Colonic mucosa (tissue), 4 donors: ENCODE measurements at regions not wholly inside any gene's neighbourhood (a gene's known extent, or its start where the extent isn't known, plus 50 kb on each side); places are given as distances from the start of the nearest gene placed in this dataset.

ENCODE experiments used
- DNase-seq: peaks from one replicate; pipeline ENCODE4 v3.0.0-alpha.2; 2020
- H3K27ac ChIP-seq: fragments of 200-600 bp; one replicate; pipeline ENCODE4 v1.8.0; 2021
- H3K27me3 ChIP-seq: fragments of 200-600 bp; one replicate; pipeline ENCODE4 v1.8.0; 2021
- H3K36me3 ChIP-seq: fragments of 200-600 bp; one replicate; pipeline ENCODE4 v1.8.0; 2021
- H3K4me1 ChIP-seq: fragments of 200-600 bp; one replicate; pipeline ENCODE4 v1.8.0; 2021; ENCODE audit warnings: mild to moderate bottlenecking
- H3K4me3 ChIP-seq: fragments of 200-600 bp; one replicate; pipeline ENCODE4 v1.8.0; 2021
- H3K9ac ChIP-seq, 2 donors: one replicate each; pipeline ENCODE4 v1.7.0; 2013; ENCODE audit warnings: control low read depth in 2 of 2, low read depth in 2 of 2, low read length in 2 of 2
- H3K9me3 ChIP-seq: fragments of 200-600 bp; one replicate; pipeline ENCODE4 v1.8.0; 2021
- CTCF ChIP-seq: fragments of 200-600 bp; IDR thresholded peaks from one replicate; pipeline ENCODE4 v1.8.0; 2022; ENCODE audit warnings: antibody characterized with exemption, mild to moderate bottlenecking
- intact Hi-C: fragments of 100-400 bp; cut with DNase I; formaldehyde crosslinking; loops from one replicate; pipeline ENCODE4 v1.14.1; 2022
- donor health status: healthy.
- donor health status: DM: no; HTN: no; CAD: no.
- donor health status: DM: no; HTN: no; CAD: no.

GRCh38 chr5:72030237-72030636 is 77.0 kb upstream of the MAP1B start:
- Histone ChIP-seq H3K27me3 (no peaks in the 10 kb centered on the region), H3K4me3 (no peak overlapping the region), H3K27ac (no peak overlapping the region), H3K36me3 (no peaks in the 10 kb centered on the region), H3K4me1 (no peaks in the 10 kb centered on the region), H3K9ac (no peak overlapping the region), H3K9me3 (no peaks in the 10 kb centered on the region)
- no peak for DNase-seq
- no peak for TF ChIP-seq CTCF
- intact Hi-C loops = no loop called here

GRCh38 chr5:72032788-72033187 is 74.5 kb upstream of the MAP1B start:
- Histone ChIP-seq H3K36me3 (no peaks in the 10 kb centered on the region), H3K4me1 (no peaks in the 10 kb centered on the region), H3K27ac (no peak overlapping the region), H3K27me3 (no peaks in the 10 kb centered on the region), H3K9ac (no peak overlapping the region), H3K9me3 (no peaks in the 10 kb centered on the region), H3K4me3 (no peak overlapping the region)
- no peak for DNase-seq
- intact Hi-C loops = no loop called here
- TF ChIP-seq CTCF = no peak

GRCh38 chr5:72034770-72035169 is 72.5 kb upstream of the MAP1B start:
- TF ChIP-seq CTCF = no peak
- Histone ChIP-seq H3K9me3 (no peaks in the 10 kb centered on the region), H3K27ac (no peak overlapping the region), H3K27me3 (no peaks in the 10 kb centered on the region), H3K36me3 (no peaks in the 10 kb centered on the region), H3K4me3 (no peak overlapping the region), H3K9ac (no peak overlapping the region), H3K4me1 (no peaks in the 10 kb centered on the region)
- intact Hi-C loops = no loop called here
- DNase-seq = no peak

- DNase-seq = no peak
- H3K4me1 ChIP-seq = no peaks in the 10 kb centered on the region
- H3K9ac ChIP-seq = no peak overlapping the region
- no peaks in the 10 kb centered on the region for H3K36me3 ChIP-seq
- H3K27me3 ChIP-seq = no peaks in the 10 kb centered on the region
- TF ChIP-seq CTCF = no peak
- no peak overlapping the region for H3K27ac ChIP-seq
- H3K9me3 ChIP-seq = no peaks in the 10 kb centered on the region
- intact Hi-C loops = no loop called here
- H3K4me3 ChIP-seq = no peak overlapping the region
These were observed 71.4 kb upstream of the MAP1B start for GRCh38 chr5:72035831-72036230.

- Histone ChIP-seq H3K9ac (no peak overlapping the region), H3K4me3 (no peak overlapping the region), H3K27ac (no peak overlapping the region), H3K27me3 (no peaks in the 10 kb centered on the region), H3K36me3 (no peaks in the 10 kb centered on the region), H3K4me1 (no peaks in the 10 kb centered on the region), H3K9me3 (no peaks in the 10 kb centered on the region)
- no peak for DNase-seq
- intact Hi-C loops = no loop called here
- no peak for TF ChIP-seq CTCF
These were observed 70.3 kb upstream of the MAP1B start for GRCh38 chr5:72036951-72037350.

- no peak overlapping the region for H3K27ac ChIP-seq
- no peaks in the 10 kb centered on the region for H3K4me1 ChIP-seq
- no peak overlapping the region for H3K9ac ChIP-seq
- H3K4me3 ChIP-seq = no peak overlapping the region
- DNase-seq = no peak
- no peaks in the 10 kb centered on the region for H3K27me3 ChIP-seq
- no peaks in the 10 kb centered on the region for H3K36me3 ChIP-seq
- TF ChIP-seq CTCF = no peak
- intact Hi-C loops = no loop called here
- H3K9me3 ChIP-seq = no peaks in the 10 kb centered on the region
These were observed 66.8 kb upstream of the MAP1B start for GRCh38 chr5:72040513-72040912.
